ENCODE measurements at regions not wholly inside any gene's neighbourhood (a gene's known extent, or its start where the extent isn't known, plus 50 kb on each side); places are given as distances from the start of the nearest gene placed in this dataset.

- H3K4me3 ChIP-seq (replicated peaks; ENCODE audit: low read depth, low read length): no peak overlapping the region
- TF ChIP-seq, protein P1, sequence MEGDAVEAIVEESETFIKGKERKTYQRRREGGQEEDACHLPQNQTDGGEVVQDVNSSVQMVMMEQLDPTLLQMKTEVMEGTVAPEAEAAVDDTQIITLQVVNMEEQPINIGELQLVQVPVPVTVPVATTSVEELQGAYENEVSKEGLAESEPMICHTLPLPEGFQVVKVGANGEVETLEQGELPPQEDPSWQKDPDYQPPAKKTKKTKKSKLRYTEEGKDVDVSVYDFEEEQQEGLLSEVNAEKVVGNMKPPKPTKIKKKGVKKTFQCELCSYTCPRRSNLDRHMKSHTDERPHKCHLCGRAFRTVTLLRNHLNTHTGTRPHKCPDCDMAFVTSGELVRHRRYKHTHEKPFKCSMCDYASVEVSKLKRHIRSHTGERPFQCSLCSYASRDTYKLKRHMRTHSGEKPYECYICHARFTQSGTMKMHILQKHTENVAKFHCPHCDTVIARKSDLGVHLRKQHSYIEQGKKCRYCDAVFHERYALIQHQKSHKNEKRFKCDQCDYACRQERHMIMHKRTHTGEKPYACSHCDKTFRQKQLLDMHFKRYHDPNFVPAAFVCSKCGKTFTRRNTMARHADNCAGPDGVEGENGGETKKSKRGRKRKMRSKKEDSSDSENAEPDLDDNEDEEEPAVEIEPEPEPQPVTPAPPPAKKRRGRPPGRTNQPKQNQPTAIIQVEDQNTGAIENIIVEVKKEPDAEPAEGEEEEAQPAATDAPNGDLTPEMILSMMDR (IDR thresholded peaks at IDR 0.05; ENCODE audit: low read depth, low read length, missing control alignments): no peak
- no peak for DNase-seq (ENCODE audit: extremely low read depth, low read depth)
Observed at GRCh38 chr1:55480029-55480795, 265.0 kb upstream of the USP24 start.

DNA sequence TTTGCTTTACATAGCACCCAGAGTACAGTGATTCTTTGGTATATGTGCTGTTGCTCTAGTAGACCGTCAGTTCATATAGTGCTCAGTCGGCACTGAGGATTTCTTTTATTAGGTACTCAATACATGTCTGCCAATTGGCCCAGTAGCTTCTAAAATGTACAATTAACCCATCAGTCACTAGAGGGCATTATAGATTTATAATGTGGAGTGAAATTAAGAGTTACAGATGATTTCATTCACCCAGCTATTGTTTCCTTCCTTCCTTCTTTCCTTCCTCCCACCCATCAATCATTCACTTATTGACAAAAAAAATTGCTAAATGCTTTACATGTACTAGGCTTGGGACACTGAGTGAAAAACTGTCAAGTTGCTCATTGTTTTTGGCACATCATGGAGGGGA lies 263.6 kb upstream of the USP24 start:
- H3K4me3 ChIP-seq (replicated peaks; ENCODE audit: low read depth, low read length): no peak overlapping the region
- DNase-seq (ENCODE audit: extremely low read depth, low read depth): no peak
- TF ChIP-seq, protein P1 (IDR thresholded peaks at IDR 0.05; ENCODE audit: low read depth, low read length, missing control alignments): no peak

DNA sequence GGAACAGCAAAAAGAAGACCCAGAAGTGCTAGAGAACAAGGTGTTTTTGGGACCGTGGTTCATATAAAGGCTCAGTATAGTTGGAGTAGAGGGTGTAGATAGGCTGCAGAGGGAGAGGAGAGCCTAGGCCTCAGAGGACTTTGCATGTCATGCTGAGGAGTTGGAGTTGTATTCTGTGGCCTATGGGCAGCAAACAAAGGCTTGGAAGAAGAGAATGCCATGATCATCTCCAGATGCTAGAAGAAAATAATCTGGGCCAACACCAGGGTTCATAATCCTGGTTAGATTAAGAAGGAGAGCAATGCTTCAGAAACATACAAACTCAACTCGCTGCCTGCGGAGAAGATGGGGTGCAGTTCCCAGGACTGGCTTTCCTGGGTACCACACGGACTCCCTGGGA lies 262.8 kb upstream of the USP24 start:
- DNase-seq (ENCODE audit: extremely low read depth, low read depth): no peak
- TF ChIP-seq, protein P1 (IDR thresholded peaks at IDR 0.05; ENCODE audit: low read depth, low read length, missing control alignments): no peak
- H3K4me3 ChIP-seq (replicated peaks; ENCODE audit: low read depth, low read length): no peak overlapping the region

DNA sequence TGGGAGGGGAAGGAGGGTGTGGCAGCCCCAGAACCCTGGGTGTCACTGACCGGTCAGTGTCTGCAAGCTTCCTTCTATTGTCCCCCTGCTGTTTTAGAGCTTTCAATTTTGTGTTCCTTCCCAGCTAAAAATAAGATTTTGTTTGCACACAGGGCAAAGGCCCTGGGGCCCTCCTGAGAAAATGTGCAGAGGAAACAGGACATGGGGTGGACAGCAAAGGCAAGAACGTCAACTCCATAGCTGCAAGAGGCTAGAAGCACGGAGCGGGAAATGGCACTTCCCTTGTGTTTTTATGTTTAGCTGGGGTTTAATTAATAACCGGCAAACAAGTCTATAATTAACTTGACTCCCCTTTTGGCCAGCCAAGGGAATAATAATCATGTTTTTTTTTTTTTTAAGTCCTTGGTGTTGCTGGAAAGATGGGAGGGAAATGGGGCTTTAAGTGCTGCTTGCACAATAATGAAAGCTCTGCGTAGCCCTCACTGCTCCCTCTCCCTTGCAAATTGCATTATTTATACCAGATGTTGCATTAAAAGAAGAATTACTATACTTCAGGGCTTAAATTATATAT lies 261.4 kb upstream of the USP24 start:
- no peak for DNase-seq (ENCODE audit: extremely low read depth, low read depth)
- no peak overlapping the region for H3K4me3 ChIP-seq (replicated peaks; ENCODE audit: low read depth, low read length)
- TF ChIP-seq, protein P1 (IDR thresholded peaks at IDR 0.05; ENCODE audit: low read depth, low read length, missing control alignments): no peak

DNA sequence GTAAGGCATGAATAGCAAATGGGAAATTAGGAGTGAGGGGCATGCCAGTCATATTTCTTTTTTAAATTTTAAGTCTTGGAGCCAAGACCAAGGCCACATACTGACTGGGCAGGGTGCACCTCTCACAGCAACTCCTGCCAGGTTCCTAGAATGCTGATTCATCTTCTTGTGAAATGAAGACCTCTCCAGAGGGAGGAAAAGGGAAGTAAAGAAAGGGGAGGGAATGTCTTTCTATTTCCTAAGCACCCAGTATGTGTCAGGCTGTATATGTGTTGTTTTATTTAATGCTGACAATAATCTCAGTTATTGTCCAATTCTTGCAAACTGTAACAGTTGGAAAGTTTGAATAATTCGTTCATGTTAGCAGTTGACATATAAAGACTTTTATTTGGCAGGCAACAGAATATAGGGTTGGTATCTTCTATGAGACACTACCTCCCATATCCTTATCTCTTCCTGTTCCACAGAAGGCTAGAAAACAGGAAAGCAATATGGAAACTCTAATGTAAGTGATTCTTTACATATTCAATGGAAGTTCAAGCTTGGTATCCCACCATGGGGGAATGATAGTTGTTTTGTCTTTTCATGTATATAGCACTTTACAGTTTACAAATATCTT lies 259.1 kb upstream of the USP24 start:
- no peak for DNase-seq (ENCODE audit: extremely low read depth, low read depth)
- TF ChIP-seq, protein P1 (IDR thresholded peaks at IDR 0.05; ENCODE audit: low read depth, low read length, missing control alignments): no peak
- H3K4me3 ChIP-seq (replicated peaks; ENCODE audit: low read depth, low read length): no peak overlapping the region

- no peak overlapping the region for H3K4me3 ChIP-seq (replicated peaks; ENCODE audit: low read depth, low read length)
- TF ChIP-seq, protein P1 (IDR thresholded peaks at IDR 0.05; ENCODE audit: low read depth, low read length, missing control alignments): no peak
- no peak for DNase-seq (ENCODE audit: extremely low read depth, low read depth)
Observed at GRCh38 chr1:55473661-55474060, 258.5 kb upstream of the USP24 start.

Measured in HFF-Myc (cell line).